ENCODE measurements at regions not wholly inside any gene's neighbourhood (a gene's known extent, or its start where the extent isn't known, plus 50 kb on each side); places are given as distances from the start of the nearest gene placed in this dataset.

DNA sequence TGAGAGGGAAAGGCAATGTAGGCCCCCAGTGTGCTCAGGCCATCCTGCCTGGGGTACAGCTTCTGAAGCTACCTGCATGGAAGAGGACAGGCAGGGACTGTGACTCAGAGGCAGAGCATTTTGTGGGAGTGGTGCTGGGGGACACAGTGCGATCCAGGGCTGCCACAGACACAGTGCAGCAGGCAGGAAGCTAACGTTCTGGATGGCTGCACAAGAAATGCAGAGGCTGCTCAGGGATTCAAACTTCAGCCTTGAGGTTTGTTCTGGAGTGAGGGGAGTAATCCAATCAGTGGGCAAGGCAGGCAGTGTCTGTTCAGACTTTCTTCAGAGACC, 648.0 kb upstream of the IGFBP3 start:
- TF ChIP-seq, protein P1, sequence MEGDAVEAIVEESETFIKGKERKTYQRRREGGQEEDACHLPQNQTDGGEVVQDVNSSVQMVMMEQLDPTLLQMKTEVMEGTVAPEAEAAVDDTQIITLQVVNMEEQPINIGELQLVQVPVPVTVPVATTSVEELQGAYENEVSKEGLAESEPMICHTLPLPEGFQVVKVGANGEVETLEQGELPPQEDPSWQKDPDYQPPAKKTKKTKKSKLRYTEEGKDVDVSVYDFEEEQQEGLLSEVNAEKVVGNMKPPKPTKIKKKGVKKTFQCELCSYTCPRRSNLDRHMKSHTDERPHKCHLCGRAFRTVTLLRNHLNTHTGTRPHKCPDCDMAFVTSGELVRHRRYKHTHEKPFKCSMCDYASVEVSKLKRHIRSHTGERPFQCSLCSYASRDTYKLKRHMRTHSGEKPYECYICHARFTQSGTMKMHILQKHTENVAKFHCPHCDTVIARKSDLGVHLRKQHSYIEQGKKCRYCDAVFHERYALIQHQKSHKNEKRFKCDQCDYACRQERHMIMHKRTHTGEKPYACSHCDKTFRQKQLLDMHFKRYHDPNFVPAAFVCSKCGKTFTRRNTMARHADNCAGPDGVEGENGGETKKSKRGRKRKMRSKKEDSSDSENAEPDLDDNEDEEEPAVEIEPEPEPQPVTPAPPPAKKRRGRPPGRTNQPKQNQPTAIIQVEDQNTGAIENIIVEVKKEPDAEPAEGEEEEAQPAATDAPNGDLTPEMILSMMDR (IDR thresholded peaks at IDR 0.05): no peak
- TF ChIP-seq POLR2A (IDR thresholded peaks at IDR 0.05): no peak
